HG03442 (cell line): ENCODE measurements at regions not wholly inside any gene's neighbourhood (a gene's known extent, or its start where the extent isn't known, plus 50 kb on each side); places are given as distances from the start of the nearest gene placed in this dataset.
"Not testable (repeated sequence)": the region's sequence is repeated elsewhere in the genome, so short reads cannot be mapped to it uniquely, and the experiment has no call there.

Source experiments
- ATAC-seq: cut with Tn5 transposase; IDR thresholded peaks from one replicate; pipeline ENCODE4 v1.9.1; 2021; ENCODE audit warnings: mild to moderate bottlenecking, moderate library complexity; ENCODE audit not compliant: unreplicated experiment

- ATAC-seq, result no peak
These were observed 73.4 kb downstream of the FGD2 start for GRCh38 chr6:37078814-37079213.

DNA sequence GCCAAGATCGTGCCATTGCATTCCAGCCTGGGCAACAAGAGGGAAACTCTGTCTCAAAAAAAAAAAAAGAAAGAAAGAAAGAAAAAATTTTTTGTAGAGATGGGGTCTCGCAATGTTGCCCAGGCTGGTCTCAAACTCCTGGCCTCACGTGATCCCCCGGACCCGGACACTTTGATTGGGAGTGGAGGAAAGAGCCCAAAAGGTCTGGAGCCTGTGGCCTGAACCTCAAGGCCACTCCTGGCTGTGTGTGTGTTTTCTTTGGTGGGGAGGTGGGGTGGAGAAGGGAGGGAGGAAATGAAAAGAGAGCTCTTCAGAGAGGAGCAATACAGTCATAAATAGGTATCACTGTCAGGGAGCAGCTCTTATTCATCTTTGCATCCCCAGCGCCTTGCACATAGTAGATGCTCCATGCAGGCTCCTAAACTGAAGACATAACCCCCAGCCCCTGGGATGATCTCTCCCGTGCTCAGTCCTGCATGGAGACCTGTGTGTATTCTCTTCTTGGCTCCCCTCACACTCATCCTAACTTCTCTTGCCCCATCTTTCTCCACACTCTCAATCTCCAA, 75.7 kb downstream of the FGD2 start:
- ATAC-seq, result no peak

GRCh38 chr6:37082390-37083130, 77.1 kb downstream of the FGD2 start:
- ATAC-seq, result no peak

- no peak for ATAC-seq
These were observed 78.0 kb downstream of the FGD2 start for GRCh38 chr6:37083243-37084138.

GRCh38 chr6:37084665-37085064, 79.2 kb downstream of the FGD2 start:
- ATAC-seq, result not testable (repeated sequence)

GRCh38 chr6:37085198-37085597, 79.7 kb downstream of the FGD2 start:
- no peak for ATAC-seq

- ATAC-seq, result no peak
These were observed 81.1 kb upstream of the PIM1 start for GRCh38 chr6:37088897-37089296.

DNA sequence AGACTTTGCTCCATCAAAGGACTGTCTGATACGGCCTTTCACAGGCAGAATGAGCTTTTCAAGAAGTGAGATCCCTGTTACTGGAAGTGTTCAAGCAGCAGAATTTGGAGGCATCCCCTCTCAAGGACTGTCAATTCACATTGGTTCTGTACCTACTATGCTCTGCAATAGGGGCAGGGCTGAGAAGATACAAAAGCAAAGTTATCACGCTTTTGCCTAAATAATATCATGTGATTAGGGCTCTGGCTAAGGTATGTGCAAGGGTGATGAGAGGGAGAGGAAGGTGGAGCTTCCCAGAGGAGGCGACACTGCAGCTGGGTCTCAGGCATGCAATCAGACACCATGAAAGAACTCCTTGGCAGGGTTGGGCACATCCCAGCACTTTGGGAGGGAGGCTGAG, 80.2 kb upstream of the PIM1 start:
- ATAC-seq, result no peak

DNA sequence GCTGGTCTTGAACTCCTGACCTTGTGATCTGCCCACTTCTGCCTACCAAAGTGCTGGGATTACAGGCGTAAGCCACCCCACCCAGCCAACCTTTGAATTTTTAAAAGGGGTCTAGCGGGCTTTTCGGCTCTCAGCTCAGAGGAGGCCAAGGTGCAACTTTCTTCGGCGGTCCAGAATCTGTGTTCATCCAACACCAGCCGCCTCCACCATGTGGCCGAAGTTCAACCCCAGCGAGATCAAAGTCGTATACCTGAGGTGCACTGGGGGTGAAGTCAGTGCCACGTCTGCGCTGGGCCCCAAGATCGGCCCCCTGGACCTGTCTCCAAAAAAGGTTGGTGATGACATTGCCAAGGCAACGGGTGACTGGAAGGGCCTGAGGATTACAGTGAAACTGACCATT, 78.8 kb upstream of the PIM1 start:
- not testable (repeated sequence) for ATAC-seq

GRCh38 chr6:37091586-37091985, 78.4 kb upstream of the PIM1 start:
- ATAC-seq, result not testable (repeated sequence)

DNA sequence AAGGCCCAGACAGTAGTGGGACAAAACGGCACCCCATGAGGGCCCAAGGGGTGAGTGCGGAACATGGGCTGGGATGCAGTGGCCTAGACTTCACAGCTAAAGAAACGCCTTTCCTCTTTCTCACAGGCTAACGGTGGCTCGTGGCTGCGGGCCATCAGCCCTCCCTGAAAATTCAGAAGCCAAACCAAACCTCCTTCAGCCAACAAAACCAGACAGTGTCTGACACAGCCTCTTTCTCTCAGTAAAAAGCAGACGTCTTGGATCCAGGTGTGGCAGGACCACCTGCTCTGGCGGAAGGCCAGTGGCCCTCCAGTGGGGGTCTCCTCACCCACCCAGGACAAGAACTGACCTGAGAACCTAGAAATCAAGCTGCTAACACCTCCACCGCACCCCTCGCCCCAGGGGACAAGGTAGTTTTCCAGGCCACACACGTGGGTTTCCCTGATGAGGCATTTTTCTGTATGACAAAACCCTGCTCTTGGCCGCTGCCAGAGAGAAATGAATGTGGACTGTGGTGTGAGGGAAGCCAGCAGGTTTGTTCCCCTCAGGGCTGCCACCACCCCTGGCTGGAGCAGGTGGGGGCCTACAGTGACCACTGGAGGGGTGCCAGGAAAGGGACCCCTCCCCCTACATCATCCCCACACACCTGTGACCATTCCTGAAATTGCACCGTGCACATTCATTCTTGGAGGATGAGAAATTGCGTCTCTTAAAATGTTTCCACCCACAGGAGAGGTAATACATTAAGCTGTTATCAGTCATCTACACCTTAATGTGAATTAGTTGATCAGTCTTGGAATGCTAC, 76.8 kb upstream of the PIM1 start:
- ATAC-seq, result no peak

- ATAC-seq, result no peak
These were observed 76.3 kb upstream of the PIM1 start for GRCh38 chr6:37093728-37094069.

DNA sequence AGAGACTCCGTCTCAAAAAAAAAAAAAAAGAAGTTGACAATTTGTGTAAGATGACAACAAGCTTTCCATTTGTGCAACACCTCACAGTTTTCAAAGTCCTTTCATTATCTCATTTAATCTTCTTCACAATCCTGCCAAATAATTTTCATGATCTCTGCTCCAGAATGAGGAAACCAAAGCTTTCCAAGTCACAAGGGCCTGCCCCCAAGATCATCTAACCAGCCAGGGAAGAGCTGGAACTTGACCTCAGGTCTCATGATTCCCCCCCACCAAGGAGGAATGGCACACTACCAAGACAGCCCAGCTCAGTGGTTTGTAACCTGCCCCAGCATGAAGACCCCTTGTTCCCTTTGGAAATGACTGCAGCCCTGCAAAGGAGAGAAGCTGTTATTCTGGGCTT, 74.0 kb upstream of the PIM1 start:
- no peak for ATAC-seq

DNA sequence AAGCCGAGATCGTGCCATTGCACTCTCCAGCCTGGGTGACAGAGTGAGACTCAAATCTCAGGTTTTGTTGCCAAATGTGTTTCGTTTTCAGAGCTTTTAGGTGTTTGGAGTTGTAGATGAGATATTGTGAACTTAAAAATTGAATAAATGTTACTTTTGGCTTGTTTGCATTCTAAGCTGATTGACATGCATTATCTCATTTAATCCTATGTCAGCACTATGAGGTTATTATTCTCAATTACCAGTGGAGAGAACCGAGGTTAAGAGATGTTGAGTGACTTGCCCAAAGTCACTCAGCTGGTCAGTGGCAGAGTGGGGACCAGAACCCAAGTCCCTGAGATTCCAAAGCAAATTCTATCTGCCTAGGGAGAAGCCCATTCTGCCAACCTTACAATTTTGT, 72.6 kb upstream of the PIM1 start:
- ATAC-seq, result no peak

GRCh38 chr6:37099442-37099841, 70.5 kb upstream of the PIM1 start:
- no peak for ATAC-seq

- no peak for ATAC-seq
These were observed 69.2 kb upstream of the PIM1 start for GRCh38 chr6:37100745-37101144.

DNA sequence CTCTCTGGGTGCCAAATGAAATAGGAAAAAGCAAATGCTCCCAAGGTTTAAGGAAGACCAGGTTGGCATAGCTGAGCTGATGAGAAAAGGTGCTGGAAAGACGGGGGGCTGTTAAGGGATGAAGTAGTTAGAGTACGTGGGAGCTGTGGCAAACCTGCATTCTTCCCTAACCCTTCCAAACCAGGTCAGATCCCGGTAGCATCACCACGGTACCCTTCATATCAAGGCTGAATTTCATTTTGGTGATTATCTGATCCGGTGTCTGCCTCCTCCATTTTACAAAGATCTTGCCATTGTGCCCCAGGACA, 68.0 kb upstream of the PIM1 start:
- ATAC-seq, result no peak

DNA sequence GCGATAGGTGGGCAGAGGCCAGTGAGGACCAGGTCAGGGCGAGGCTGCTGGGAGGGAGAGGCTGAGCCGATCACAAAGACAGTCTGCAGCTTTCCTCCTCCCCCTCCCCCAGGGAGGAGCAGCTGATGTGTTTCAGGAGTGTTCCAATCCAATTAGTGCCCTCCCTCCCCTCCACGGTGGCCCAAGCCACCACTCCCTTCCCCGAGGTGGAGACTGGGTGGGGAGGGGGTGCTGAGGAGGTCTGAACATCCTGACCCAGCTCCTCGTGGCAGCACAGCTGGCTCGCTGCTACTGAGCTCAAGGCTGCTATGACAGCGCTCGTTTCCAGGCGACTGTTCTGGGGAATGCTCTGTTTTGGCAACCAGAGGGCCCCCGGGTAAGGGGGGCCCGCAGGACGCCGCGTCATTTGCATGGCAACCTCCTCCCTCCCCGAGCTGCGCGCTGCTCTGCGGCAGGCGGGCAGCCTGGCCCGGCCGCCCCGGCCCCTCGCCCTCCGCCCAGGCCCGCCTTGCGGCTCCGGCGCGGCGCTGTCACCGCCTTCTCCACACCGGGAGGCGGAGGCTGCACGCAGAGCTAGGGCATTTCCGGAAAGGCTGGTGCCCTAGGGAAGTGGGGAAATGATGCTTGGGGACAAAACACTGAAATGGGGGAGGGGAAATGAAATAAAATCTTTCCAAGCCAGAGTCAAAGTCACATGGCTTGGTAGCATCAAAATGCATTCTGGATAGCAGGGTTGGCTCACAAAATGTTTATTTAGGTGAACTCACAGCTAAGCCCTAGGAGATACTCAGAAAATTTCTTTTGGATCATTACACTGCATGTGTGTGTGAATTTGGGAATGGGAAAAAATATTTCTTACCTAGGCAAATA, 67.4 kb upstream of the PIM1 start:
- peak; percentile 80 for ATAC-seq

DNA sequence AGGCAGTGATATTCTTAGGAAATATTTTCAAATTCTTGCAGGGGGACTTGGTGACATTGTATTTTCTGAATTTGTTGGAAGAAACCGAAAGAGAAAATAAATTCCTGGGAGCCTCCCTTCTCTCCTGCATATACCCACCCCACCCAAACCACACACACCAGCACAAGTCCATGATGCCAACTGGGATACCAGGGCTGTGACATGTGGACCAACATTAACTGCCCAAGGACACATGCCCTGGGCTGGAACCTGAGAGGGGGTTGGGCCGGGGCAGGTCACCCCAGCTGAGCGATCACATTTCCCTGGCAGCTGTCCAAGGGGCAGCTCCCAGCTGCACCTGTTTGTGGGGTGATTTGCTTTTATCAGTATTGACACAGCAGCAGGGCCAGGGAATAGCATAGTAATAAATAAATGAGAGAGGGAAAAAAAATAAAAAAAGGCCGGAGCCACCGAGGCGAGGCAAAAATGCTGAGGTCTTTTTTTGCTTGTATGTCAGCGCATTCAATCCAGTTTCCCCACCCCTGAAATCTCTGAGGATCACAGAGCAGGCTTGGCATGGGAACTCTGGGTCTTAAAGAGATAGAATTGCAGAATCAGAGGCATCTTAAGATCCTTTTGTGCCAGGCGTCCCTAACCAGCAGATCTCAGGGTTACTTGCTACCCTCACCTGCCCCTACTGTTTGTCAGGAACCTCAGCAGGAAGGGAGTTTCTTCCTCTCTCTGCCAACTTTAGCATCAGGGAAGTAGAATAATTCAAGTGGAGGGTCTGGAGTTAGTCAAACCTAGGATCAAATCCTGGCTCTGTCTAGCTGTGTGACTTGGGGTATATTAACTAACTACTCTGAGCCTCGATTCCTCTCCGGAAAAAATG, 66.5 kb upstream of the PIM1 start:
- no peak for ATAC-seq

GRCh38 chr6:37104824-37105147, 65.2 kb upstream of the PIM1 start:
- no peak for ATAC-seq
